IMR-90 (cell line): ENCODE measurements at regions not wholly inside any gene's neighbourhood (a gene's known extent, or its start where the extent isn't known, plus 50 kb on each side); places are given as distances from the start of the nearest gene placed in this dataset.

Source experiments
- ATAC-seq: fragments of 200-7000 bp; cut with Tn5 transposase; 2 replicates; pipeline ENCODE4 v1.9.1; 2020; ENCODE audit warnings: low read depth, mild to moderate bottlenecking, moderate library complexity
- BruUV-seq: library from RNA; stranded (reverse); fragments of 400-500 nt; replicated peaks from 2 replicates; lab custom pipeline; 2021; lab: Mats Ljungman, UMichigan
- CTCF ChIA-PET: fragments of 300-600 bp; formaldehyde crosslinking; extraction: SDS; loops from one replicate; lab custom pipeline; 2021; ENCODE audit warnings: antibody characterized with exemption; lab: Yijun Ruan, JAX
- POLR2A ChIA-PET: fragments of 300-600 bp; sonication (Branson Sonifier 250); formaldehyde crosslinking; loops from one replicate; lab custom pipeline; 2022; ENCODE audit warnings: antibody characterized with exemption; ENCODE audit not compliant: unreplicated experiment; lab: Charles Lee
- DNase-seq: peaks from one replicate; pipeline ENCODE4 v3.0.0; 2013
- H2AFZ ChIP-seq: replicated peaks from 2 replicates; pipeline ENCODE3; 2013; ENCODE audit warnings: low read length, mild to moderate bottlenecking; ENCODE audit not compliant: poor library complexity
- H2AK5ac ChIP-seq: 2 replicates; pipeline ENCODE4 v1.6.1; 2013; ENCODE audit warnings: low read depth, low read length, inconsistent platforms
- H2AK9ac ChIP-seq: replicated peaks from 2 replicates; pipeline ENCODE3; 2013; ENCODE audit warnings: mild to moderate bottlenecking, low read depth, low read length, moderate library complexity; ENCODE audit not compliant: poor library complexity
- H2BK120ac ChIP-seq: 2 replicates; pipeline ENCODE4 v1.6.1; 2013; ENCODE audit warnings: low read depth, low read length, inconsistent platforms
- H2BK15ac ChIP-seq: 3 replicates; pipeline ENCODE4 v1.6.1; 2013; ENCODE audit warnings: low read depth, low read length, inconsistent platforms
- H2BK20ac ChIP-seq: 2 replicates; pipeline ENCODE4 v1.6.1; 2013; ENCODE audit warnings: low read depth, mild to moderate bottlenecking, inconsistent platforms, low read length, moderate library complexity
- H2BK5ac ChIP-seq: 2 replicates; pipeline ENCODE4 v1.6.1; 2013; ENCODE audit warnings: mild to moderate bottlenecking, low read depth, low read length, inconsistent platforms; ENCODE audit not compliant: poor library complexity, severe bottlenecking
- H3K14ac ChIP-seq: replicated peaks from 2 replicates; pipeline ENCODE4 v1.6.1; 2013; ENCODE audit warnings: low read depth, low read length, inconsistent platforms
- H3K18ac ChIP-seq: 2 replicates; pipeline ENCODE4 v1.6.1; 2013; ENCODE audit warnings: low read depth, low read length, control low read depth
- H3K23ac ChIP-seq: 2 replicates; pipeline ENCODE4 v1.6.1; 2013; ENCODE audit warnings: low read depth, low read length, inconsistent platforms
- H3K27ac ChIP-seq: 2 replicates; pipeline ENCODE4 v1.5.1; 2013; ENCODE audit warnings: mild to moderate bottlenecking, control low read depth, low read length; ENCODE audit not compliant: insufficient read depth
- H3K27me3 ChIP-seq: 2 replicates; pipeline ENCODE4 v1.6.1; 2013; ENCODE audit warnings: low read length; ENCODE audit not compliant: control insufficient read depth, insufficient read depth
- H3K36me3 ChIP-seq: 2 replicates; pipeline ENCODE4 v1.6.1; 2013; ENCODE audit warnings: low read length, mixed read lengths; ENCODE audit not compliant: control insufficient read depth, insufficient read depth
- H3K4ac ChIP-seq: 2 replicates; pipeline ENCODE4 v1.6.1; 2013; ENCODE audit warnings: low read depth, low read length, inconsistent platforms
- H3K4me1 ChIP-seq: 2 replicates; pipeline ENCODE4 v1.6.1; 2013; ENCODE audit warnings: low read length, mixed read lengths; ENCODE audit not compliant: control insufficient read depth, insufficient read depth
- H3K4me2 ChIP-seq: 2 replicates; pipeline ENCODE4 v1.6.1; 2013; ENCODE audit warnings: low read depth, mild to moderate bottlenecking, control low read depth, low read length, moderate library complexity
- H3K4me3 ChIP-seq: 2 replicates; pipeline ENCODE4 v1.5.1; 2013; ENCODE audit warnings: low read depth, mild to moderate bottlenecking, control low read depth, low read length, moderate library complexity; ENCODE audit not compliant: insufficient read depth
- H3K56ac ChIP-seq: 2 replicates; pipeline ENCODE4 v1.6.1; 2013; ENCODE audit warnings: low read length, inconsistent platforms; ENCODE audit not compliant: insufficient read depth; ENCODE audit errors: extremely low read depth
- H3K79me1 ChIP-seq, 2 experiments: 2 replicates each; pipeline ENCODE4 v1.6.1; 2013; ENCODE audit warnings: low read length in 2 of 2, inconsistent platforms in 1 of 2, low read depth in 1 of 2
- H3K9ac ChIP-seq: 2 replicates; pipeline ENCODE4 v1.6.1; 2013; ENCODE audit warnings: low read depth, low read length, control low read depth
- H3K9me1 ChIP-seq: 2 replicates; pipeline ENCODE4 v1.6.1; 2013; ENCODE audit warnings: low read length, inconsistent platforms; ENCODE audit not compliant: insufficient read depth
- H3K9me3 ChIP-seq: 2 replicates; pipeline ENCODE4 v1.6.1; 2013; ENCODE audit warnings: low read length; ENCODE audit not compliant: control insufficient read depth, insufficient read depth
- H4K20me1 ChIP-seq: 2 replicates; pipeline ENCODE4 v1.6.1; 2013; ENCODE audit warnings: low read length, inconsistent platforms; ENCODE audit not compliant: insufficient read depth
- H4K5ac ChIP-seq: 2 replicates; pipeline ENCODE4 v1.6.1; 2013; ENCODE audit warnings: mild to moderate bottlenecking, low read depth, low read length, control low read depth
- H4K8ac ChIP-seq, 2 experiments: 2 replicates each; pipeline ENCODE4 v1.6.1; 2013; ENCODE audit warnings: low read depth in 2 of 2, low read length in 2 of 2, control low read depth in 1 of 2, inconsistent platforms in 1 of 2
- H4K91ac ChIP-seq: 2 replicates; pipeline ENCODE4 v1.6.1; 2013; ENCODE audit warnings: low read depth, low read length, inconsistent platforms; ENCODE audit not compliant: insufficient read depth
- BHLHE40 ChIP-seq: fragments of 150-350 bp; IDR thresholded peaks from 2 replicates; pipeline ENCODE4 v1.6.1; 2016; ENCODE audit warnings: mild to moderate bottlenecking, low read depth, low read length
- CHD1 ChIP-seq: IDR thresholded peaks from 2 replicates; pipeline ENCODE4 v1.6.1; 2012; ENCODE audit warnings: low read depth, low read length, improper control_type of control experiment
- CTCF ChIP-seq: conservative IDR thresholded peaks from 2 replicates; pipeline ENCODE4 v1.5.1; 2012; ENCODE audit warnings: mild to moderate bottlenecking, low read depth, low read length, improper control_type of control experiment
- ELK1 ChIP-seq: fragments of 150-350 bp; IDR thresholded peaks from 2 replicates; pipeline ENCODE4 v1.6.1; 2016; ENCODE audit warnings: low read depth, mild to moderate bottlenecking, low read length, moderate library complexity, borderline replicate concordance
- MAFK ChIP-seq: IDR thresholded peaks from 2 replicates; pipeline ENCODE4 v1.6.1; 2012; ENCODE audit warnings: low read depth, low read length, improper control_type of control experiment
- MAZ ChIP-seq: IDR thresholded peaks from 2 replicates; pipeline ENCODE4 v1.6.1; 2012; ENCODE audit warnings: low read depth, mild to moderate bottlenecking, low read length, improper control_type of control experiment, moderate library complexity, borderline replicate concordance
- MXI1 ChIP-seq: IDR thresholded peaks from 2 replicates; pipeline ENCODE4 v1.6.1; 2012; ENCODE audit warnings: low read depth, mild to moderate bottlenecking, low read length, moderate library complexity, borderline replicate concordance
- NFE2L2 ChIP-seq: fragments of 150-350 bp; IDR thresholded peaks from 2 replicates; pipeline ENCODE4 v1.6.1; 2016; ENCODE audit warnings: low read depth, mild to moderate bottlenecking, low read length
- POLR2A ChIP-seq: IDR thresholded peaks from 2 replicates; pipeline ENCODE4 v1.6.1; 2012; ENCODE audit warnings: mild to moderate bottlenecking, low read depth, low read length
- RCOR1 ChIP-seq: IDR thresholded peaks from 2 replicates; pipeline ENCODE4 v1.6.1; 2012; ENCODE audit warnings: mild to moderate bottlenecking, low read length, improper control_type of control experiment; ENCODE audit not compliant: insufficient replicate concordance
- RFX5 ChIP-seq: IDR thresholded peaks from 2 replicates; pipeline ENCODE4 v1.8.0; 2012; ENCODE audit warnings: low read depth, mild to moderate bottlenecking, low read length, moderate library complexity
- USF2 ChIP-seq: fragments of 150-350 bp; IDR thresholded peaks from 2 replicates; pipeline ENCODE4 v1.6.1; 2017; ENCODE audit warnings: mild to moderate bottlenecking, antibody characterized with exemption, low read length, low read depth
- WGBS, 2 experiments: methylation state at CpG; one replicate each; pipeline versions ENCODE4 v1.1.5 to v1.1.7; 2013; ENCODE audit warnings: missing lambda C conversion rate in 2 of 2; ENCODE audit not compliant: insufficient read length in 1 of 2; ENCODE audit errors: extremely low coverage in 2 of 2; 5-methylcytosine and 5-hydroxymethylcytosine counted together
- dilution Hi-C: fragments of 300-500 bp; cut with HindIII; formaldehyde crosslinking; loops from one replicate; pipeline ENCODE4 v1.14.3; 2018; ENCODE audit warnings: low sequenced_read_pairs; ENCODE audit not compliant: unreplicated experiment
- in situ Hi-C: fragments of 300-500 bp; cut with MboI; formaldehyde crosslinking; loops from 3 replicates; pipeline ENCODE4 v1.14.3; 2019; ENCODE audit warnings: low sequenced_read_pairs, inconsistent platforms, mixed read lengths
- intact Hi-C: fragments of 100-400 bp; cut with micrococcal nuclease; formaldehyde crosslinking; loops from 2 replicates; pipeline ENCODE4 v1.10.0; 2022

GRCh38 chr5:164298165-164298564, 792.7 kb downstream of the MAT2B start:
- Histone ChIP-seq H3K9me3 (no peaks in the 10 kb centered on the region), H3K27ac (no peak overlapping the region), H3K23ac (no peak overlapping the region), H3K79me1 (no peaks in the 10 kb centered on the region), H2BK20ac (no peak overlapping the region), H4K20me1 (no peaks in the 10 kb centered on the region), H2AFZ (no peak overlapping the region), H3K4me2 (no peak overlapping the region), H3K14ac (no peak overlapping the region), H2AK9ac (no peak overlapping the region), H3K9me1 (no peaks in the 10 kb centered on the region), H4K91ac (no peak overlapping the region), H3K4me1 (no peaks in the 10 kb centered on the region; the same call in 1 of the 2 replicates), H3K56ac (no peak overlapping the region), H4K8ac (no peak overlapping the region), H3K4ac (no peak overlapping the region), H2BK15ac (no peak overlapping the region), H2AK5ac (no peak overlapping the region), H3K18ac (no peak overlapping the region), H3K27me3 (no peaks in the 10 kb centered on the region), H3K36me3 (no peaks in the 10 kb centered on the region), H2BK5ac (no peak overlapping the region), H4K5ac (no peak overlapping the region), H3K9ac (no peak overlapping the region), H3K4me3 (no peak overlapping the region), H2BK120ac (no peak overlapping the region)
- ChIA-PET CTCF (interaction anchor here (0.5 kb wide), 1 partner anchor 1286 kb away, joined by 4 read pairs; no protein-coding TSS in a partner anchor), POLR2A (no interaction called here)
- WGBS, 2 experiments, result no CpG with 5 or more reads among the region's 2 CpGs
- no peak for DNase-seq
- no peak for ATAC-seq
- dilution Hi-C loops (no loop called here), intact Hi-C loops (no loop called here), in situ Hi-C loops (no loop called here)
- BruUV-seq, result no TSS peak
- TF ChIP-seq POLR2A (no peak), MAZ (no peak), ELK1 (no peak), MXI1 (no peak), NFE2L2 (no peak), USF2 (no peak), BHLHE40 (no peak), RCOR1 (no peak), CHD1 (no peak), RFX5 (no peak), MAFK (no peak), CTCF (no peak)
